ENCODE measurements at regions not wholly inside any gene's neighbourhood (a gene's known extent, or its start where the extent isn't known, plus 50 kb on each side); places are given as distances from the start of the nearest gene placed in this dataset.

- TF ChIP-seq CTCF (IDR thresholded peaks at IDR 0.05 in 8 of 11, conservative IDR thresholded peaks at IDR 0.05 in 3 of 11): no peak
- TF ChIP-seq POLR2A (IDR thresholded peaks at IDR 0.05): no peak
- TF ChIP-seq POLR2AphosphoS5 (IDR thresholded peaks at IDR 0.05): no peak
Observed at GRCh38 chr5:175166026-175166425, 278.0 kb downstream of the DRD1 start.

All from spleen (tissue), 7 donors.